SK-N-SH (cell line): ENCODE measurements at regions not wholly inside any gene's neighbourhood (a gene's known extent, or its start where the extent isn't known, plus 50 kb on each side); places are given as distances from the start of the nearest gene placed in this dataset.

Experiments
- CTCF ChIA-PET: fragments of 300-600, 350-600 bp; formaldehyde crosslinking; extraction: SDS; loops from one replicate; lab custom pipeline; 2021; lab: Yijun Ruan, JAX
- POLR2A ChIA-PET: fragments of 350-600 bp; sonication (Branson Sonifier 250); formaldehyde crosslinking; extraction: SDS; loops from one replicate; lab custom pipeline; 2020; ENCODE audit warnings: antibody characterized with exemption, inconsistent platforms; lab: Yijun Ruan, JAX
- DNase-seq: peaks from one replicate; pipeline ENCODE4 v3.0.0; 2012
- H2AFZ ChIP-seq: fragments of 200-600 bp; sonication (generic); 2 replicates; pipeline ENCODE4 v1.8.1; 2016; ENCODE audit warnings: antibody characterized with exemption, mild to moderate bottlenecking, low read depth
- H3F3A ChIP-seq: fragments of 200-600 bp; sonication (generic); replicated peaks from 2 replicates; pipeline ENCODE3; 2016; ENCODE audit warnings: antibody characterized with exemption, mild to moderate bottlenecking; ENCODE audit not compliant: insufficient read depth
- H3K27ac ChIP-seq, 2 experiments: fragments of 200-500 bp in 1 of 2; fragments of 200-600 bp in 1 of 2; sonication (Bioruptor generic) in 1 of 2; sonication (generic), shearing (Covaris generic) in 1 of 2; 2 replicates each; pipeline versions ENCODE4 v1.5.1 to v1.6.1; 2014 to 2016; ENCODE audit warnings: low read depth in 2 of 2, inconsistent platforms in 1 of 2, low read length in 1 of 2, mild to moderate bottlenecking in 1 of 2, mixed read lengths in 1 of 2
- H3K27me3 ChIP-seq: fragments of 200-600 bp; sonication (generic), shearing (Covaris generic); 2 replicates; pipeline ENCODE4 v1.6.1; 2016; ENCODE audit warnings: mixed run types; ENCODE audit not compliant: insufficient read depth
- H3K36me3 ChIP-seq, 2 experiments: fragments of 200-500 bp in 1 of 2; fragments of 200-600 bp in 1 of 2; sonication (Bioruptor generic) in 1 of 2; sonication (generic) in 1 of 2; replicated peaks in 1 of 2; 2 replicates each; pipeline versions ENCODE3 to v1.5.1; 2014 to 2016; ENCODE audit warnings: low read length in 1 of 2, mild to moderate bottlenecking in 1 of 2; ENCODE audit not compliant: insufficient read depth in 2 of 2, control insufficient read depth in 1 of 2
- H3K4me1 ChIP-seq, 2 experiments: fragments of 200-500 bp in 1 of 2; fragments of 200-600 bp in 1 of 2; sonication (Bioruptor generic) in 1 of 2; sonication (generic), shearing (Covaris generic) in 1 of 2; 2 replicates each; pipeline versions ENCODE4 v1.5.1 to v1.6.1; 2014 to 2016; ENCODE audit warnings: low read depth in 1 of 2, low read length in 1 of 2, mixed run types in 1 of 2; ENCODE audit not compliant: insufficient read depth in 2 of 2, control insufficient read depth in 1 of 2
- H3K4me2 ChIP-seq: fragments of 200-600 bp; sonication (generic), shearing (Covaris generic); 2 replicates; pipeline ENCODE4 v1.6.1; 2017; ENCODE audit warnings: mixed run types
- H3K4me3 ChIP-seq, 2 experiments: fragments of 200-500 bp in 1 of 2; fragments of 200-600 bp in 1 of 2; sonication (Bioruptor generic) in 1 of 2; sonication (generic), shearing (Covaris generic) in 1 of 2; 2 replicates each; pipeline versions ENCODE4 v1.5.1 to v1.8.1; 2014 to 2016; ENCODE audit warnings: low read depth in 2 of 2, inconsistent platforms in 1 of 2, low read length in 1 of 2, mild to moderate bottlenecking in 1 of 2, mixed read lengths in 1 of 2, moderate library complexity in 1 of 2
- H3K79me2 ChIP-seq: fragments of 200-600 bp; sonication (generic); 2 replicates; pipeline ENCODE4 v1.8.1; 2017; ENCODE audit warnings: mild to moderate bottlenecking; ENCODE audit not compliant: insufficient read depth
- H3K9ac ChIP-seq: fragments of 200-600 bp; sonication (generic); 2 replicates; pipeline ENCODE4 v1.6.1; 2017; ENCODE audit warnings: mixed run types
- H3K9me2 ChIP-seq: fragments of 200-600 bp; sonication (generic); 2 replicates; pipeline ENCODE4 v1.6.1; 2017; ENCODE audit warnings: mixed run types
- H3K9me3 ChIP-seq: fragments of 200-600 bp; sonication (generic); 2 replicates; pipeline ENCODE4 v1.6.1; 2017; ENCODE audit warnings: mixed run types, mild to moderate bottlenecking, moderate library complexity
- H4K20me1 ChIP-seq: fragments of 200-600 bp; sonication (generic); 2 replicates; pipeline ENCODE4 v1.6.1; 2017; ENCODE audit warnings: mild to moderate bottlenecking, mixed run types; ENCODE audit not compliant: insufficient read depth
- CHD2 ChIP-seq: fragments of 150-350 bp; IDR thresholded peaks from 2 replicates; pipeline ENCODE4 v1.6.1; 2018; ENCODE audit warnings: low read length; ENCODE audit not compliant: partially characterized antibody
- CTCF ChIP-seq: fragments of 200-600 bp; sonication (generic); IDR thresholded peaks from 2 replicates; pipeline ENCODE4 v1.6.1; 2017; ENCODE audit warnings: antibody characterized with exemption, mild to moderate bottlenecking, moderate library complexity
- EP300 ChIP-seq, 2 experiments: IDR thresholded peaks; 2 replicates each; pipeline versions ENCODE4 v1.4.0 to v1.6.1; 2012; ENCODE audit warnings: borderline replicate concordance in 1 of 2, low read depth in 1 of 2, low read length in 1 of 2
- EZH2phosphoT487 ChIP-seq: fragments of 200-600 bp; sonication (generic); IDR thresholded peaks from 2 replicates; pipeline ENCODE4 v1.6.1; 2017; ENCODE audit warnings: low read depth, mixed run types, mild to moderate bottlenecking, antibody characterized with exemption, moderate library complexity, borderline replicate concordance
- FOSL2 ChIP-seq: IDR thresholded peaks from 2 replicates; pipeline ENCODE4 v1.4.0; 2012; ENCODE audit warnings: low read depth, mild to moderate bottlenecking, moderate library complexity, borderline replicate concordance
- GABPA ChIP-seq: IDR thresholded peaks from 2 replicates; pipeline ENCODE4 v1.4.0; 2012; ENCODE audit warnings: low read depth, mild to moderate bottlenecking
- GATA2 ChIP-seq: sonication (generic); formaldehyde crosslinking; IDR thresholded peaks from 2 replicates; pipeline ENCODE4 v1.5.0; 2020; ENCODE audit warnings: mild to moderate bottlenecking, missing genetic modification reagents
- MAX ChIP-seq: IDR thresholded peaks from 2 replicates; pipeline ENCODE4 v1.4.0; 2012; ENCODE audit warnings: low read depth
- MXI1 ChIP-seq: IDR thresholded peaks from 2 replicates; pipeline ENCODE4 v1.6.1; 2012; ENCODE audit warnings: mild to moderate bottlenecking, low read depth, low read length, improper control_type of control experiment
- NFIC ChIP-seq: IDR thresholded peaks from 2 replicates; pipeline ENCODE4 v1.4.0; 2012; ENCODE audit warnings: borderline replicate concordance
- PBX3 ChIP-seq: IDR thresholded peaks from 2 replicates; pipeline ENCODE4; 2012
- RCOR1 ChIP-seq: fragments of 150-350 bp; IDR thresholded peaks from 2 replicates; pipeline ENCODE4 v1.6.1; 2017; ENCODE audit warnings: antibody characterized with exemption, low read length
- RXRA ChIP-seq: IDR thresholded peaks from 2 replicates; pipeline ENCODE4 v1.4.0; 2012; ENCODE audit warnings: low read depth, mild to moderate bottlenecking, borderline replicate concordance
- SIN3A ChIP-seq: IDR thresholded peaks from 2 replicates; pipeline ENCODE4 v1.6.1; 2012; ENCODE audit warnings: low read depth, mild to moderate bottlenecking, low read length, moderate library complexity, borderline replicate concordance
- SMC3 ChIP-seq: IDR thresholded peaks from 2 replicates; pipeline ENCODE4 v1.6.1; 2012; ENCODE audit warnings: low read depth, low read length, improper control_type of control experiment
- TEAD4 ChIP-seq: IDR thresholded peaks from 2 replicates; pipeline ENCODE4 v1.4.0; 2012; ENCODE audit warnings: mild to moderate bottlenecking, borderline replicate concordance; ENCODE audit not compliant: insufficient read depth
- YY1 ChIP-seq: IDR thresholded peaks from 2 replicates; pipeline ENCODE4 v1.4.0; 2012; ENCODE audit warnings: low read depth, mild to moderate bottlenecking
- WGBS: methylation state at CpG from one replicate; pipeline ENCODE4 v1.1.6; 2017; ENCODE audit warnings: low lambda C conversion rate; 5-methylcytosine and 5-hydroxymethylcytosine counted together
- TF ChIP-seq, protein P1 (sequence below): IDR thresholded peaks from 2 replicates; pipeline ENCODE4 v1.4.0; 2012; ENCODE audit warnings: low read depth, borderline replicate concordance
- TF ChIP-seq, protein P2 (sequence below): fragments of 150-350 bp; IDR thresholded peaks from 2 replicates; pipeline ENCODE4 v1.6.1; 2016; ENCODE audit warnings: mild to moderate bottlenecking, low read depth, low read length

- peak overlapping the region; percentile 27; the same call in 1 of the 2 replicates for H3K4me2 ChIP-seq
- H3K4me1 ChIP-seq: peaks cover 0 to 10% of the 10 kb centered on the region in 2 experiments; a peak in 1 of 4 replicates
- DNase-seq: peak; percentile 25
- H2AFZ ChIP-seq: peak overlapping the region; percentile 77; the same call in 1 of the 2 replicates
- H3K9ac ChIP-seq: no peak overlapping the region
- ChIA-PET CTCF (no interaction called here), POLR2A (no interaction called here)
- no peaks in the 10 kb centered on the region for H3F3A ChIP-seq
- H3K27ac ChIP-seq: peak overlapping the region; percentile 12 to 64; a peak in 2 of 4 replicates
- WGBS: 41% methylated on average over 6 of the region's 6 CpGs
- H3K9me2 ChIP-seq: no peaks in the 10 kb centered on the region
- H3K36me3 ChIP-seq: no peaks in the 10 kb centered on the region
- H3K79me2 ChIP-seq: no peaks in the 10 kb centered on the region
- H4K20me1 ChIP-seq: no peaks in the 10 kb centered on the region
- no peak overlapping the region for H3K4me3 ChIP-seq
- no peaks in the 10 kb centered on the region for H3K27me3 ChIP-seq
- H3K9me3 ChIP-seq: no peaks in the 10 kb centered on the region
- TF ChIP-seq TEAD4 (no peak), NFIC (no peak), MAX (no peak), RCOR1 (no peak), YY1 (no peak), FOSL2 (no peak), SIN3A (no peak), EZH2phosphoT487 (no peak), PBX3 (no peak), GATA2 (CRISPR knock-in tag) (no peak), MXI1 (no peak), EP300 (IDR thresholded peaks at IDR 0.05; ENCODE audit: borderline replicate concordance in 1 of 2, low read depth in 1 of 2, low read length in 1 of 2) (no peak), CTCF (no peak), RXRA (no peak), GABPA (no peak), SMC3 (no peak), CHD2 (no peak)
- TF ChIP-seq, protein P1, sequence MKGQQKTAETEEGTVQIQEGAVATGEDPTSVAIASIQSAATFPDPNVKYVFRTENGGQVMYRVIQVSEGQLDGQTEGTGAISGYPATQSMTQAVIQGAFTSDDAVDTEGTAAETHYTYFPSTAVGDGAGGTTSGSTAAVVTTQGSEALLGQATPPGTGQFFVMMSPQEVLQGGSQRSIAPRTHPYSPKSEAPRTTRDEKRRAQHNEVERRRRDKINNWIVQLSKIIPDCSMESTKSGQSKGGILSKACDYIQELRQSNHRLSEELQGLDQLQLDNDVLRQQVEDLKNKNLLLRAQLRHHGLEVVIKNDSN: no peak
- TF ChIP-seq, protein P2, sequence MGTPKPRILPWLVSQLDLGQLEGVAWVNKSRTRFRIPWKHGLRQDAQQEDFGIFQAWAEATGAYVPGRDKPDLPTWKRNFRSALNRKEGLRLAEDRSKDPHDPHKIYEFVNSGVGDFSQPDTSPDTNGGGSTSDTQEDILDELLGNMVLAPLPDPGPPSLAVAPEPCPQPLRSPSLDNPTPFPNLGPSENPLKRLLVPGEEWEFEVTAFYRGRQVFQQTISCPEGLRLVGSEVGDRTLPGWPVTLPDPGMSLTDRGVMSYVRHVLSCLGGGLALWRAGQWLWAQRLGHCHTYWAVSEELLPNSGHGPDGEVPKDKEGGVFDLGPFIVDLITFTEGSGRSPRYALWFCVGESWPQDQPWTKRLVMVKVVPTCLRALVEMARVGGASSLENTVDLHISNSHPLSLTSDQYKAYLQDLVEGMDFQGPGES: no peak
These were observed 1428.3 kb downstream of the AACS start for GRCh38 chr12:126493366-126494108.
